Neural cell (in vitro differentiated cells): ENCODE measurements at regions not wholly inside any gene's neighbourhood (a gene's known extent, or its start where the extent isn't known, plus 50 kb on each side); places are given as distances from the start of the nearest gene placed in this dataset.

ENCODE experiments used
- POLR2AphosphoS5 ChIP-seq: IDR thresholded peaks from 2 replicates; pipeline ENCODE4 v1.6.1; 2012
- TF ChIP-seq, protein P1 (sequence below): fragments of 450-650 bp; IDR thresholded peaks from 2 replicates; pipeline ENCODE4 v1.5.1; 2014; ENCODE audit warnings: antibody characterized with exemption, mild to moderate bottlenecking, moderate library complexity; ENCODE audit not compliant: poor library complexity, severe bottlenecking

DNA sequence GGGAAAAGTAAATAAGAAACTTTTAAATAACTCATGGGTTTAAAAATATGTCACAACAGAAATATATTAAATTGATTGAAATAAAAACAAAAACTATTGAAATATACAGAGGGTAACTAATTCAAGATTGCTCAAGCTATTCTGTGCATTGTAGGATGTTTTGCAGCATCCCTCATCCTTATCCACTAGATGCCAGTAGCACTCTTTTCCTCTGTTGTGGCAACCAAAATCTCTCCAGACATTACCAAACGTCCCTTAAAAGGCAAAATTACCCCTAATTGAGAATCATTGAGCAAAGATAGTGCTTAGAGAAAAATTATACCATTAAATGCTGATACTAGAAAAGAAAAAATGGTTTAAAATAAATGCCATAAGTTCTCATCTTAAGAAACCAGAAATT, 682.6 kb downstream of the RWDD3 start:
- TF ChIP-seq POLR2AphosphoS5, result no peak
- TF ChIP-seq, protein P1, sequence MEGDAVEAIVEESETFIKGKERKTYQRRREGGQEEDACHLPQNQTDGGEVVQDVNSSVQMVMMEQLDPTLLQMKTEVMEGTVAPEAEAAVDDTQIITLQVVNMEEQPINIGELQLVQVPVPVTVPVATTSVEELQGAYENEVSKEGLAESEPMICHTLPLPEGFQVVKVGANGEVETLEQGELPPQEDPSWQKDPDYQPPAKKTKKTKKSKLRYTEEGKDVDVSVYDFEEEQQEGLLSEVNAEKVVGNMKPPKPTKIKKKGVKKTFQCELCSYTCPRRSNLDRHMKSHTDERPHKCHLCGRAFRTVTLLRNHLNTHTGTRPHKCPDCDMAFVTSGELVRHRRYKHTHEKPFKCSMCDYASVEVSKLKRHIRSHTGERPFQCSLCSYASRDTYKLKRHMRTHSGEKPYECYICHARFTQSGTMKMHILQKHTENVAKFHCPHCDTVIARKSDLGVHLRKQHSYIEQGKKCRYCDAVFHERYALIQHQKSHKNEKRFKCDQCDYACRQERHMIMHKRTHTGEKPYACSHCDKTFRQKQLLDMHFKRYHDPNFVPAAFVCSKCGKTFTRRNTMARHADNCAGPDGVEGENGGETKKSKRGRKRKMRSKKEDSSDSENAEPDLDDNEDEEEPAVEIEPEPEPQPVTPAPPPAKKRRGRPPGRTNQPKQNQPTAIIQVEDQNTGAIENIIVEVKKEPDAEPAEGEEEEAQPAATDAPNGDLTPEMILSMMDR, result peak; percentile 45
